ENCODE measurements at regions not wholly inside any gene's neighbourhood (a gene's known extent, or its start where the extent isn't known, plus 50 kb on each side); places are given as distances from the start of the nearest gene placed in this dataset.

- no peak for DNase-seq (ENCODE audit: low read depth)
These were observed 387.0 kb upstream of the SEMA3D start for GRCh38 chr7:85573844-85574243.

- DNase-seq (ENCODE audit: low read depth): no peak
These were observed 386.5 kb upstream of the SEMA3D start for GRCh38 chr7:85573346-85573745.

GRCh38 chr7:85570898-85571297 lies 384.0 kb upstream of the SEMA3D start:
- no peak for DNase-seq (ENCODE audit: low read depth)

- DNase-seq (ENCODE audit: low read depth): no peak
These were observed 381.1 kb upstream of the SEMA3D start for GRCh38 chr7:85567983-85568382.

GRCh38 chr7:85566095-85566794 lies 379.4 kb upstream of the SEMA3D start:
- DNase-seq (ENCODE audit: low read depth): no peak

- DNase-seq (ENCODE audit: low read depth): no peak
These were observed 378.4 kb upstream of the SEMA3D start for GRCh38 chr7:85565276-85565675.

GRCh38 chr7:85564861-85565260 lies 378.0 kb upstream of the SEMA3D start:
- no peak for DNase-seq (ENCODE audit: low read depth)

GRCh38 chr7:85561706-85562105 lies 374.9 kb upstream of the SEMA3D start:
- DNase-seq (ENCODE audit: low read depth): no peak

- peak; percentile 35 for DNase-seq (ENCODE audit: low read depth)
These were observed 367.7 kb upstream of the SEMA3D start for GRCh38 chr7:85554236-85555178.

GRCh38 chr7:85535974-85536729 lies 349.3 kb upstream of the SEMA3D start:
- DNase-seq (ENCODE audit: low read depth): no peak

GRCh38 chr7:85529831-85530230 lies 343.0 kb upstream of the SEMA3D start:
- no peak for DNase-seq (ENCODE audit: low read depth)

GRCh38 chr7:85529201-85529600 lies 342.3 kb upstream of the SEMA3D start:
- no peak for DNase-seq (ENCODE audit: low read depth)

- DNase-seq (ENCODE audit: low read depth): no peak
These were observed 341.7 kb upstream of the SEMA3D start for GRCh38 chr7:85528581-85528980.

GRCh38 chr7:85525676-85526075 lies 338.8 kb upstream of the SEMA3D start:
- DNase-seq (ENCODE audit: low read depth): no peak

- no peak for DNase-seq (ENCODE audit: low read depth)
These were observed 335.2 kb upstream of the SEMA3D start for GRCh38 chr7:85522070-85522469.

- DNase-seq (ENCODE audit: low read depth): no peak
These were observed 334.3 kb upstream of the SEMA3D start for GRCh38 chr7:85521108-85521694.

GRCh38 chr7:85520175-85520574 lies 333.3 kb upstream of the SEMA3D start:
- no peak for DNase-seq (ENCODE audit: low read depth)

GRCh38 chr7:85516675-85517074 lies 329.8 kb upstream of the SEMA3D start:
- no peak for DNase-seq (ENCODE audit: low read depth)

GRCh38 chr7:85512790-85513189 lies 325.9 kb upstream of the SEMA3D start:
- DNase-seq (ENCODE audit: low read depth): no peak

GRCh38 chr7:85510287-85510686 lies 323.4 kb upstream of the SEMA3D start:
- DNase-seq (ENCODE audit: low read depth): no peak

- DNase-seq (ENCODE audit: low read depth): no peak
These were observed 322.6 kb upstream of the SEMA3D start for GRCh38 chr7:85509476-85509875.

Data from GM04504 (cell line).